A673 (cell line): ENCODE measurements at regions not wholly inside any gene's neighbourhood (a gene's known extent, or its start where the extent isn't known, plus 50 kb on each side); places are given as distances from the start of the nearest gene placed in this dataset.

Experiments
- BruUV-seq: library from RNA; stranded (reverse); fragments of 400-500 nt; replicated peaks from 2 replicates; lab custom pipeline; 2021; lab: Mats Ljungman, UMichigan
- CTCF ChIA-PET: fragments of 300-600 bp; sonication (Branson Sonifier 250); formaldehyde crosslinking; loops from one replicate; lab custom pipeline; 2022; ENCODE audit warnings: antibody characterized with exemption; lab: Charles Lee
- POLR2A ChIA-PET: fragments of 300-600 bp; sonication (Branson Sonifier 250); formaldehyde crosslinking; loops from one replicate; lab custom pipeline; 2022; ENCODE audit warnings: antibody characterized with exemption; ENCODE audit not compliant: low non-redundant PET; lab: Charles Lee
- DNase-seq: peaks from one replicate; pipeline ENCODE4 v3.0.0-alpha.2; 2015; ENCODE audit warnings: low spot score
- H3K27ac ChIP-seq: fragments of 200-600 bp; sonication (generic); 2 replicates; pipeline ENCODE4 v1.5.1; 2016; ENCODE audit warnings: mixed run types, low read depth, mild to moderate bottlenecking, mixed read lengths, antibody characterized with exemption, low read length; ENCODE audit not compliant: poor library complexity, severe bottlenecking
- H3K27me3 ChIP-seq: fragments of 200-600 bp; sonication (generic); replicated peaks from 2 replicates; pipeline ENCODE4 v1.6.1; 2017; ENCODE audit warnings: mixed run types, low read depth, mild to moderate bottlenecking, mixed read lengths, antibody characterized with exemption, low read length; ENCODE audit not compliant: insufficient read depth, poor library complexity
- H3K36me3 ChIP-seq: fragments of 200-600 bp; sonication (generic); 2 replicates; pipeline ENCODE4 v1.6.1; 2016; ENCODE audit warnings: mixed run types, mild to moderate bottlenecking, mixed read lengths, antibody characterized with exemption, low read length; ENCODE audit not compliant: insufficient read depth, poor library complexity, severe bottlenecking
- H3K4me1 ChIP-seq: fragments of 200-600 bp; sonication (generic); 2 replicates; pipeline ENCODE4 v1.6.1; 2017; ENCODE audit warnings: mixed run types, mild to moderate bottlenecking, mixed read lengths, antibody characterized with exemption, low read length; ENCODE audit not compliant: insufficient read depth, poor library complexity, severe bottlenecking
- H3K4me3 ChIP-seq: fragments of 200-600 bp; sonication (generic); 2 replicates; pipeline ENCODE4 v1.5.1; 2016; ENCODE audit warnings: low read depth, mixed run types, mild to moderate bottlenecking, mixed read lengths, low read length; ENCODE audit not compliant: poor library complexity, severe bottlenecking
- H3K9me3 ChIP-seq: fragments of 200-600 bp; sonication (generic); 2 replicates; pipeline ENCODE4 v1.6.1; 2016; ENCODE audit warnings: mixed run types, low read depth, mild to moderate bottlenecking, mixed read lengths, antibody characterized with exemption, low read length; ENCODE audit not compliant: poor library complexity, severe bottlenecking
- EZH2 ChIP-seq: fragments of 200-600 bp; sonication (generic); IDR thresholded peaks from 2 replicates; pipeline ENCODE4 v1.6.1; 2017; ENCODE audit warnings: borderline replicate concordance, low read depth, mild to moderate bottlenecking, mixed read lengths, antibody characterized with exemption, low read length; ENCODE audit not compliant: poor library complexity, severe bottlenecking
- intact Hi-C: fragments of 100-400 bp; cut with micrococcal nuclease; formaldehyde crosslinking; loops from one replicate; pipeline ENCODE4 v1.10.0; 2022; ENCODE audit not compliant: unreplicated experiment
- TF ChIP-seq, protein P1 (sequence below): fragments of 300-800, 200-600 bp; sonication (generic); conservative IDR thresholded peaks from 2 replicates; pipeline ENCODE4 v1.5.1; 2017; ENCODE audit warnings: low read depth, mild to moderate bottlenecking, antibody characterized with exemption, low read length, moderate library complexity, mixed read lengths

DNA sequence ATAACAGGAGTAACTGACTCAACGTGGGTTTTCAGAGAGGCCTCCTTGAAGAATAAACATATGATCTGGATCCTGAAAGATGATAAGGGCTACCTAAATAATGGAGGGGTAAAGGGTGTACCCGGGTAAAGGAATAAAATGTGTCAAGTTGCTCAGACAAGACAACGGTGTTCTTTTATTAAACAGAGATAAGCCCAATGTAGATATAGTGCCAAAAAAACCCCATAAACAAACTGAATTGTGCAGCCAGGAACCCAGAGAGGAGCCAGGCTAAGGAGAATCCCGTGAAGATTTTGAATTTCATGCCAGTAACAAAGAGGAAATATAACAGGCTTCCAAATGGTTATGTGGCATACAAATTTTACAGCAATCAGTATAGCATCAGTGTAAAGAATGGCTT lies 618.2 kb downstream of the CPS1 start:
- POLR2A ChIA-PET: no interaction called here
- intact Hi-C loops: no loop called here
- Histone ChIP-seq H3K36me3 (no peaks in the 10 kb centered on the region), H3K4me3 (no peak overlapping the region), H3K4me1 (peaks cover 4% of the 10 kb centered on the region), H3K27ac (no peak overlapping the region), H3K27me3 (no peaks in the 10 kb centered on the region), H3K9me3 (no peaks in the 10 kb centered on the region)
- no peak for DNase-seq
- CTCF ChIA-PET: no interaction called here
- TF ChIP-seq, protein P1, sequence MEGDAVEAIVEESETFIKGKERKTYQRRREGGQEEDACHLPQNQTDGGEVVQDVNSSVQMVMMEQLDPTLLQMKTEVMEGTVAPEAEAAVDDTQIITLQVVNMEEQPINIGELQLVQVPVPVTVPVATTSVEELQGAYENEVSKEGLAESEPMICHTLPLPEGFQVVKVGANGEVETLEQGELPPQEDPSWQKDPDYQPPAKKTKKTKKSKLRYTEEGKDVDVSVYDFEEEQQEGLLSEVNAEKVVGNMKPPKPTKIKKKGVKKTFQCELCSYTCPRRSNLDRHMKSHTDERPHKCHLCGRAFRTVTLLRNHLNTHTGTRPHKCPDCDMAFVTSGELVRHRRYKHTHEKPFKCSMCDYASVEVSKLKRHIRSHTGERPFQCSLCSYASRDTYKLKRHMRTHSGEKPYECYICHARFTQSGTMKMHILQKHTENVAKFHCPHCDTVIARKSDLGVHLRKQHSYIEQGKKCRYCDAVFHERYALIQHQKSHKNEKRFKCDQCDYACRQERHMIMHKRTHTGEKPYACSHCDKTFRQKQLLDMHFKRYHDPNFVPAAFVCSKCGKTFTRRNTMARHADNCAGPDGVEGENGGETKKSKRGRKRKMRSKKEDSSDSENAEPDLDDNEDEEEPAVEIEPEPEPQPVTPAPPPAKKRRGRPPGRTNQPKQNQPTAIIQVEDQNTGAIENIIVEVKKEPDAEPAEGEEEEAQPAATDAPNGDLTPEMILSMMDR: no peak
- no peak for TF ChIP-seq EZH2
- no TSS peak for BruUV-seq

DNA sequence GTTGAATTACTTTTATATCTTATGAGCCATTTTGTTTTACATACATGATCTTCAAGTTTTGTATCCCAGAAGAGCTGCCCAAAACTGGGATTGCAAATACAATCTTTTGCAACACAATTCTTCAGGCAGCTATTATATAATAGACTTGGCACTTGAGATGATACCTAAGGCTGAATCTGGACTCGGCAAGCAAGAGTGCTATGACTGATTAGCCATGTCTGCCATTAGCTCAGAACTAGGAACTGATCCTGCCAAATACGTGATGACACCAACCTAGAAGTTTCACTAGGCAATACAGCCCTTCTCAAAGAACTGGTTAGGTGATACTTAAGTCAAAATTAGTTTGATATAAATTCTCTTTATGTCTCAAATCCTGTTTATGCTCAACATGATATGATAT lies 619.6 kb downstream of the CPS1 start:
- no peaks in the 10 kb centered on the region for H3K9me3 ChIP-seq
- BruUV-seq: no TSS peak
- DNase-seq: no peak
- no peak overlapping the region for H3K27ac ChIP-seq
- intact Hi-C loops: no loop called here
- no peak overlapping the region for H3K4me3 ChIP-seq
- ChIA-PET POLR2A (no interaction called here), CTCF (no interaction called here)
- peaks cover 4% of the 10 kb centered on the region for H3K4me1 ChIP-seq
- H3K36me3 ChIP-seq: no peaks in the 10 kb centered on the region
- no peak for TF ChIP-seq EZH2
- TF ChIP-seq, protein P1: no peak
- H3K27me3 ChIP-seq: no peaks in the 10 kb centered on the region

DNA sequence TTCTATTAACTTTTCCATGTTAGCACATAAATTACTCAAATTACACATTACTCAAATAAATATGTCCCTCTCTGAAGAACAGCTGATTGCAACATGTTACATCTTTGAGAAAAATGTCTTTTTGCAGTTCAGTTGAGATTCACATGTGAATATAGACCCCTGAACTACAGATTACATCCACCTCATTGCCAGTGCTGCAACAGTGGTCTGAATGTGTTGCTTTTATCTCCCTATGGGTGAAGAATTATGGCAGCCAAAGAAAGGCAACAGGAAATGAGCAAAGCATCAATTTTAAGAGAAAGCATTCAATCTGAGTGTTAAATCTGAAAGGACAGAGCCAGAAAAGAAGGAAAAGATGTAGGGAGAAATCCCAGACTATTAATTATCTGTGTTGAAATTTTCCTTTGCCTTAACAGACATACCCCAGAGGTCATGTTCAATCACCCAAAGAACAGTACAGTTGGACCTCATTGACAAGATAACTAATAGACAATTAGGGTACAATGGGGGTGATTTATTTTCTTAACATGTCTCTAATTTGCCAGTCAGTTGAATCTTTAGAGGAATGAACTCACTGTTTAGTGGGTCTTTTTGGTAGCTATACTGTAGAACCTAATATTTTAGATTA lies 620.2 kb downstream of the CPS1 start:
- H3K36me3 ChIP-seq: no peaks in the 10 kb centered on the region
- H3K27ac ChIP-seq: no peak overlapping the region
- ChIA-PET POLR2A (no interaction called here), CTCF (no interaction called here)
- BruUV-seq: no TSS peak
- no peaks in the 10 kb centered on the region for H3K27me3 ChIP-seq
- peak; percentile 22 for DNase-seq
- H3K4me1 ChIP-seq: peaks cover 4% of the 10 kb centered on the region
- H3K4me3 ChIP-seq: no peak overlapping the region
- intact Hi-C loops: no loop called here
- no peaks in the 10 kb centered on the region for H3K9me3 ChIP-seq
- TF ChIP-seq EZH2: no peak
- TF ChIP-seq, protein P1: no peak
